HL-60 (cell line): ENCODE measurements at regions not wholly inside any gene's neighbourhood (a gene's known extent, or its start where the extent isn't known, plus 50 kb on each side); places are given as distances from the start of the nearest gene placed in this dataset.

Experiments used
- GABPA ChIP-seq: IDR thresholded peaks from 2 replicates; pipeline ENCODE4 v1.6.1; 2012; ENCODE audit warnings: low read depth
- POLR2AphosphoS5 ChIP-seq: IDR thresholded peaks from 2 replicates; pipeline ENCODE4 v1.6.1; 2012; ENCODE audit warnings: low read depth
- SPI1 ChIP-seq: IDR thresholded peaks from 2 replicates; pipeline ENCODE4 v1.6.1; 2012; ENCODE audit warnings: low read depth, mild to moderate bottlenecking, borderline replicate concordance
- TF ChIP-seq, protein P1 (sequence below): IDR thresholded peaks from one replicate; pipeline ENCODE4 v1.5.1; 2011; ENCODE audit warnings: low read length, control low read depth, inconsistent platforms; ENCODE audit not compliant: insufficient read depth
- TF ChIP-seq, protein P2 (sequence below): IDR thresholded peaks from 2 replicates; pipeline ENCODE4 v1.6.1; 2012; ENCODE audit warnings: low read depth; ENCODE audit not compliant: insufficient replicate concordance

DNA sequence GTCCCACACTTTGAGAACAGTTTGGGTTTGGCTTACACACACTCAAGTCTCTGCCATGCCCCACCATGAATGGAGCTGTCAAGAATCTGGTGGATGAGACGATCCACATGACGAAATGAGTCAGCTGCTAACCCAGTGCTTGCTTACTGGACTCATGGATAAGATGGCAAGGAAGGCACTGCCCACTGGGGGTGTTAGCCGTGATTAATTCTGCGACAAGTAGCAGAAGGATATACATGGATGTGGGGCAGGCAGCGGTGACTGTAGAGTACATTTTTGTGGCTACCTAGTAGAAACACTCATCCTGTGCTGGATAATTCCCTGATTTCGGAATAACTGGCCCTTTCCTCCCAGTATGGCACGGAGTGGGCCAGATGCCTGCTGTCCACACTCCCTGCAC is 77.5 kb downstream of the SPATA31C2 start:
- no peak for TF ChIP-seq SPI1
- TF ChIP-seq, protein P1, sequence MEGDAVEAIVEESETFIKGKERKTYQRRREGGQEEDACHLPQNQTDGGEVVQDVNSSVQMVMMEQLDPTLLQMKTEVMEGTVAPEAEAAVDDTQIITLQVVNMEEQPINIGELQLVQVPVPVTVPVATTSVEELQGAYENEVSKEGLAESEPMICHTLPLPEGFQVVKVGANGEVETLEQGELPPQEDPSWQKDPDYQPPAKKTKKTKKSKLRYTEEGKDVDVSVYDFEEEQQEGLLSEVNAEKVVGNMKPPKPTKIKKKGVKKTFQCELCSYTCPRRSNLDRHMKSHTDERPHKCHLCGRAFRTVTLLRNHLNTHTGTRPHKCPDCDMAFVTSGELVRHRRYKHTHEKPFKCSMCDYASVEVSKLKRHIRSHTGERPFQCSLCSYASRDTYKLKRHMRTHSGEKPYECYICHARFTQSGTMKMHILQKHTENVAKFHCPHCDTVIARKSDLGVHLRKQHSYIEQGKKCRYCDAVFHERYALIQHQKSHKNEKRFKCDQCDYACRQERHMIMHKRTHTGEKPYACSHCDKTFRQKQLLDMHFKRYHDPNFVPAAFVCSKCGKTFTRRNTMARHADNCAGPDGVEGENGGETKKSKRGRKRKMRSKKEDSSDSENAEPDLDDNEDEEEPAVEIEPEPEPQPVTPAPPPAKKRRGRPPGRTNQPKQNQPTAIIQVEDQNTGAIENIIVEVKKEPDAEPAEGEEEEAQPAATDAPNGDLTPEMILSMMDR: no peak
- TF ChIP-seq, protein P2, sequence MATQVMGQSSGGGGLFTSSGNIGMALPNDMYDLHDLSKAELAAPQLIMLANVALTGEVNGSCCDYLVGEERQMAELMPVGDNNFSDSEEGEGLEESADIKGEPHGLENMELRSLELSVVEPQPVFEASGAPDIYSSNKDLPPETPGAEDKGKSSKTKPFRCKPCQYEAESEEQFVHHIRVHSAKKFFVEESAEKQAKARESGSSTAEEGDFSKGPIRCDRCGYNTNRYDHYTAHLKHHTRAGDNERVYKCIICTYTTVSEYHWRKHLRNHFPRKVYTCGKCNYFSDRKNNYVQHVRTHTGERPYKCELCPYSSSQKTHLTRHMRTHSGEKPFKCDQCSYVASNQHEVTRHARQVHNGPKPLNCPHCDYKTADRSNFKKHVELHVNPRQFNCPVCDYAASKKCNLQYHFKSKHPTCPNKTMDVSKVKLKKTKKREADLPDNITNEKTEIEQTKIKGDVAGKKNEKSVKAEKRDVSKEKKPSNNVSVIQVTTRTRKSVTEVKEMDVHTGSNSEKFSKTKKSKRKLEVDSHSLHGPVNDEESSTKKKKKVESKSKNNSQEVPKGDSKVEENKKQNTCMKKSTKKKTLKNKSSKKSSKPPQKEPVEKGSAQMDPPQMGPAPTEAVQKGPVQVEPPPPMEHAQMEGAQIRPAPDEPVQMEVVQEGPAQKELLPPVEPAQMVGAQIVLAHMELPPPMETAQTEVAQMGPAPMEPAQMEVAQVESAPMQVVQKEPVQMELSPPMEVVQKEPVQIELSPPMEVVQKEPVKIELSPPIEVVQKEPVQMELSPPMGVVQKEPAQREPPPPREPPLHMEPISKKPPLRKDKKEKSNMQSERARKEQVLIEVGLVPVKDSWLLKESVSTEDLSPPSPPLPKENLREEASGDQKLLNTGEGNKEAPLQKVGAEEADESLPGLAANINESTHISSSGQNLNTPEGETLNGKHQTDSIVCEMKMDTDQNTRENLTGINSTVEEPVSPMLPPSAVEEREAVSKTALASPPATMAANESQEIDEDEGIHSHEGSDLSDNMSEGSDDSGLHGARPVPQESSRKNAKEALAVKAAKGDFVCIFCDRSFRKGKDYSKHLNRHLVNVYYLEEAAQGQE: no peak
- TF ChIP-seq POLR2AphosphoS5: no peak
- no peak for TF ChIP-seq GABPA
